CD14-positive monocyte (primary cell): ENCODE measurements at regions not wholly inside any gene's neighbourhood (a gene's known extent, or its start where the extent isn't known, plus 50 kb on each side); places are given as distances from the start of the nearest gene placed in this dataset.
"Not testable (repeated sequence)": the region's sequence is repeated elsewhere in the genome, so short reads cannot be mapped to it uniquely, and the experiment has no call there.

Source experiments
- DNase-seq, 3 donors: peaks; one replicate each; pipeline ENCODE4 v3.0.0-alpha.2; 2011 to 2022
- H2AFZ ChIP-seq: 2 replicates; pipeline ENCODE4 v1.6.0; 2012; ENCODE audit warnings: mild to moderate bottlenecking, low read depth, low read length, inconsistent platforms; ENCODE audit not compliant: insufficient read depth, poor library complexity, severe bottlenecking
- H3K27ac ChIP-seq, 2 donors: 1 replicate in 1 of 2; 2 replicates in 1 of 2; pipeline ENCODE4 v1.5.1; 2012 to 2013; ENCODE audit warnings: low read length in 2 of 2, control low read depth in 1 of 2, inconsistent platforms in 1 of 2, low read depth in 1 of 2, mild to moderate bottlenecking in 1 of 2
- H3K27me3 ChIP-seq, 2 donors: one replicate each; pipeline versions ENCODE4 v1.6.0 to v1.6.1; 2011 to 2013; ENCODE audit warnings: low read length in 2 of 2; ENCODE audit not compliant: control insufficient read depth in 2 of 2, insufficient read depth in 2 of 2
- H3K36me3 ChIP-seq, 2 donors: replicated peaks in 1 of 2; 1 replicate in 1 of 2; 2 replicates in 1 of 2; pipeline versions ENCODE4 v1.5.1 to v1.6.1; 2012 to 2013; ENCODE audit warnings: low read length in 2 of 2, control low read depth in 1 of 2, inconsistent platforms in 1 of 2, mild to moderate bottlenecking in 1 of 2; ENCODE audit not compliant: insufficient read depth in 2 of 2, control insufficient read depth in 1 of 2
- H3K4me1 ChIP-seq, 2 donors: 1 replicate in 1 of 2; 2 replicates in 1 of 2; pipeline versions ENCODE4 v1.5.1 to v1.6.1; 2012 to 2013; ENCODE audit warnings: low read length in 2 of 2, control low read depth in 1 of 2, inconsistent platforms in 1 of 2, mild to moderate bottlenecking in 1 of 2, moderate library complexity in 1 of 2; ENCODE audit not compliant: insufficient read depth in 2 of 2, control insufficient read depth in 1 of 2
- H3K4me2 ChIP-seq: replicated peaks from 2 replicates; pipeline ENCODE3; 2012; ENCODE audit warnings: low read length, moderate library complexity, mild to moderate bottlenecking; ENCODE audit not compliant: poor library complexity, severe bottlenecking; ENCODE audit errors: extremely low read depth
- H3K4me3 ChIP-seq, 3 experiments: fragments of 200-600 bp in 1 of 3; sonication (generic) in 1 of 3; replicated peaks in 1 of 3; 1 replicate in 2 of 3; 2 replicates in 1 of 3; pipeline ENCODE4 v1.5.1; 2011 to 2013; ENCODE audit warnings: low read length in 3 of 3, mild to moderate bottlenecking in 3 of 3, control low read depth in 2 of 3, low read depth in 2 of 3, inconsistent platforms in 1 of 3, moderate library complexity in 1 of 3
- H3K79me2 ChIP-seq: 2 replicates; pipeline ENCODE4 v1.6.0; 2012; ENCODE audit warnings: mild to moderate bottlenecking, control low read depth, inconsistent platforms, low read length, moderate library complexity; ENCODE audit not compliant: insufficient read depth
- H3K9ac ChIP-seq: 2 replicates; pipeline ENCODE4 v1.6.0; 2017; ENCODE audit warnings: low read length, mild to moderate bottlenecking; ENCODE audit not compliant: insufficient read depth, poor library complexity, severe bottlenecking
- H3K9me3 ChIP-seq, 2 donors: replicated peaks in 1 of 2; 1 replicate in 1 of 2; 2 replicates in 1 of 2; pipeline versions ENCODE4 v1.5.1 to v1.6.1; 2012 to 2013; ENCODE audit warnings: low read length in 2 of 2, control low read depth in 1 of 2; ENCODE audit not compliant: control insufficient read depth in 1 of 2, insufficient read depth in 1 of 2
- H4K20me1 ChIP-seq: 2 replicates; pipeline ENCODE4 v1.6.0; 2012; ENCODE audit warnings: mild to moderate bottlenecking, low read length, control low read depth, moderate library complexity; ENCODE audit not compliant: insufficient read depth
- H3K27ac Mint-ChIP-seq, 7 donors: one replicate each; pipeline ENCODE4 v1.8.0; 2020; ENCODE audit warnings: mild to moderate bottlenecking in 7 of 7, mixed read lengths in 7 of 7, moderate library complexity in 6 of 7, inconsistent platforms in 2 of 7
- H3K27me3 Mint-ChIP-seq, 3 donors: one replicate each; pipeline ENCODE4 v1.8.0; 2021 to 2022; ENCODE audit warnings: low read depth in 3 of 3, mild to moderate bottlenecking in 3 of 3, mixed read lengths in 3 of 3, moderate library complexity in 3 of 3, inconsistent platforms in 1 of 3
- H3K36me3 Mint-ChIP-seq, 2 donors: one replicate each; pipeline ENCODE4 v1.8.0; 2020; ENCODE audit warnings: mixed read lengths in 2 of 2, inconsistent platforms in 1 of 2, mild to moderate bottlenecking in 1 of 2
- H3K4me1 Mint-ChIP-seq: one replicate; pipeline ENCODE4 v1.8.0; 2020; ENCODE audit warnings: mild to moderate bottlenecking, mixed read lengths
- H3K4me3 Mint-ChIP-seq, 2 donors: one replicate each; pipeline ENCODE4 v1.8.0; 2020; ENCODE audit warnings: mild to moderate bottlenecking in 2 of 2, mixed read lengths in 2 of 2, moderate library complexity in 1 of 2
- H3K9me3 Mint-ChIP-seq, 7 donors: one replicate each; pipeline ENCODE4 v1.8.0; 2020 to 2022; ENCODE audit warnings: mixed read lengths in 7 of 7, mild to moderate bottlenecking in 6 of 7, moderate library complexity in 6 of 7, inconsistent platforms in 2 of 7
- CTCF ChIP-seq: fragments of 200-600 bp; IDR thresholded peaks from one replicate; pipeline ENCODE4 v1.8.0; 2022; ENCODE audit warnings: antibody characterized with exemption, mild to moderate bottlenecking
- WGBS: methylation state at CpG from one replicate; pipeline ENCODE4 v1.1.5; 2013; ENCODE audit warnings: missing lambda C conversion rate; ENCODE audit not compliant: insufficient coverage; 5-methylcytosine and 5-hydroxymethylcytosine counted together
- intact Hi-C, 2 donors: fragments of 100-400 bp; cut with micrococcal nuclease; formaldehyde crosslinking; loops; one replicate each; pipeline versions ENCODE4 v1.15.0 to v1.15.1; 2023

- Histone ChIP-seq H3K9ac (no peak overlapping the region), H2AFZ (no peak overlapping the region), H3K79me2 (no peaks in the 10 kb centered on the region), H4K20me1 (no peaks in the 10 kb centered on the region), H3K27me3 (no peaks in the 10 kb centered on the region), H3K9me3 (peaks cover 0 to 10% of the 10 kb centered on the region in 2 donors), H3K27ac (no peak overlapping the region), H3K4me3 (no peak overlapping the region), H3K4me1 (no peaks in the 10 kb centered on the region), H3K4me2 (no peak overlapping the region), H3K36me3 (no peaks in the 10 kb centered on the region)
- TF ChIP-seq CTCF, result no peak
- Mint-ChIP-seq H3K4me1 (no peaks in the 10 kb centered on the region), H3K36me3 (no peaks in the 10 kb centered on the region), H3K9me3 (peaks cover 0 to 10% (median 3%) of the 10 kb centered on the region in 7 donors), H3K4me3 (no peak overlapping the region), H3K27ac (no peak overlapping the region), H3K27me3 (no peaks in the 10 kb centered on the region)
- intact Hi-C loops, result no loop called here
- DNase-seq, result no peak
Observed at GRCh38 chr6:103313432-103313831, 1546.3 kb downstream of the HACE1 start.

- H3K36me3 Mint-ChIP-seq, H3K9ac ChIP-seq, H3K27me3 ChIP-seq, H3K79me2 ChIP-seq, H2AFZ ChIP-seq, H3K27ac ChIP-seq, H4K20me1 ChIP-seq, H3K27me3 Mint-ChIP-seq, H3K9me3 ChIP-seq, H3K4me1 Mint-ChIP-seq, intact Hi-C loops, H3K9me3 Mint-ChIP-seq, H3K4me2 ChIP-seq, DNase-seq, H3K36me3 ChIP-seq, H3K4me3 ChIP-seq, H3K4me1 ChIP-seq, H3K27ac Mint-ChIP-seq, H3K4me3 Mint-ChIP-seq: not testable (repeated sequence)
- 97% methylated on average over 6 of the region's 35 CpGs for WGBS
Observed at GRCh38 chr6:103294376-103294775, 1565.3 kb downstream of the HACE1 start.
